ENCODE measurements at regions not wholly inside any gene's neighbourhood (a gene's known extent, or its start where the extent isn't known, plus 50 kb on each side); places are given as distances from the start of the nearest gene placed in this dataset.
"Not testable (repeated sequence)": the region's sequence is repeated elsewhere in the genome, so short reads cannot be mapped to it uniquely, and the experiment has no call there.

DNA sequence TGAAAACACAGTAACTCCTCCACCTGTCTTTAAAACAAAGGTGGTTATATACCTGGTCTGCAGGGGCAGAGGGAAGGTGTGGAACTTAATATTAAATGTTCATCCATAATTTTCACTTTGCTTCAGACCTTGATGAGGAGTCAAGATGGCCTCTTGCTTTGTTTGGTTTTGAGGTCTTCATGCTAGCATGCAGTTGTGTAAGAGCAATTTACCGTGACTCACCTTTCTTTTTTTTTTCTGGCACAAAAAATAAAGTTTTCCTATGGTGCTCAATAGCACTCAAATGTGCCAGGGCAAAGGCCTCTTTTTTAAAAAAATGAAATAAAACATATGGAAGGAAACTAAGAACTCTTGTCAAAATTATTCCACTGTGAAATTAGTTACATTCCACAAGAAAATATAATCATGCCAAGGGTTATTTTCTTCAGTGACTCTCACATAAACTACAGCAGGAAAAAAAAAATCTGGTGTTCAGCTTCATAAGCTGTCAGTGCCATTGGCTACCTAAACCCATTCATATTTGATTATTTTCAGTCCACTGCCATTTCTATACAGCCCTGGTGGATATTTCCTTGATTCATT is 128.2 kb downstream of the SLC7A11 start:
- FAIRE-seq (no peak), DNase-seq (ENCODE audit: insufficient read length, low spot score) (no peak)
- TF ChIP-seq TAF1 (IDR thresholded peaks at IDR 0.05; ENCODE audit: low read depth, low read length), result no peak
- no peak for TF ChIP-seq POLR2AphosphoS5 (IDR thresholded peaks at IDR 0.05; ENCODE audit: low read depth, low read length)
- TF ChIP-seq SPI1 (IDR thresholded peaks at IDR 0.05; ENCODE audit: low read depth, low read length), result no peak
- TF ChIP-seq POLR2A (IDR thresholded peaks at IDR 0.05; ENCODE audit: low read depth, low read length), result no peak
- TF ChIP-seq POU2F2 (IDR thresholded peaks at IDR 0.05; ENCODE audit: low read depth, low read length), result no peak
- TF ChIP-seq PAX5 (IDR thresholded peaks at IDR 0.05; ENCODE audit: insufficient read depth, low read length, severe bottlenecking), result no peak

DNA sequence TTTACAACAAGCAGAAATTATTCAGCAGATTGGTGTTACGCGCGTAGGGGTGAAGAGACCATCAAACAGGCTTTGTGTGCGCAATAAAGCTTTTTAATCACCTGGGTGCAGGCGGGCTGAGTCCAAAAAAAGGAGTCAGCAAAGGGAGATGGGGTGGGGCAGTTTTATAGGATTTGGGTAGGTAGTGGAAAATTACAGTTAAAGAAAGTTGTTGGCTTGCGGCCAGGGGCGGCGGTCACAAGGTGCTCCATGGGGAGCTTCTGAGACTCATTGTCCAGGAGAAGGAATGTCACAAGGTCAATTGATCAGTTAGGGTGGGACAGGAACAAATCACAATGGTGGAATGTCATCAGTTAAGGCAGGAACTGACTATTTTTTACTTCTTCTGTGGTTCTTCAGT is 129.3 kb downstream of the SLC7A11 start:
- not testable (repeated sequence) for FAIRE-seq; DNase-seq (ENCODE audit: insufficient read length, low spot score)

DNA sequence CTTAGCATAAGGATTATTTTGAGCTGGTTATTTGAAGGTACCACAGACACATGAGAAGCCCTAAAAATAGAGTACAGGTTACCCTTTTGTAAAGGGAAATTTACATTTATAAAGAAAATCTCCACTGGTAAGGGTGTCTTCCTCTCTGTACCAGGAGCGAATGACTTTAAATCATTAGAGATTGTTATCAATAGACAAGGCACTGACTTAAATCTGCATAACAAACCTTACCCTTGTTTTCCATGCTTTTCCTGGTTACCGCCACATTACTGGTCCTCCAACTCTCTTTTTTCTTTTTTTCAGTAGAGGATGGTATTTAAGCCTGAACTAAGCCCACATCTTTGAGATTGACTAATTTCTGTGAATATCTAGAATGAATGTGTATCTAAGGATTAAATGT is 129.8 kb downstream of the SLC7A11 start:
- FAIRE-seq, result no peak
- no peak for DNase-seq (ENCODE audit: insufficient read length, low spot score)
- no peak for TF ChIP-seq SPI1 (IDR thresholded peaks at IDR 0.05; ENCODE audit: low read depth, low read length)
- no peak for TF ChIP-seq PAX5 (IDR thresholded peaks at IDR 0.05; ENCODE audit: insufficient read depth, low read length, severe bottlenecking)
- no peak for TF ChIP-seq POLR2AphosphoS5 (IDR thresholded peaks at IDR 0.05; ENCODE audit: low read depth, low read length)
- no peak for TF ChIP-seq POU2F2 (IDR thresholded peaks at IDR 0.05; ENCODE audit: low read depth, low read length)
- TF ChIP-seq POLR2A (IDR thresholded peaks at IDR 0.05; ENCODE audit: low read depth, low read length), result no peak
- TF ChIP-seq TAF1 (IDR thresholded peaks at IDR 0.05; ENCODE audit: low read depth, low read length), result no peak

- no peak for TF ChIP-seq POLR2AphosphoS5 (IDR thresholded peaks at IDR 0.05; ENCODE audit: low read depth, low read length)
- TF ChIP-seq PAX5 (IDR thresholded peaks at IDR 0.05; ENCODE audit: insufficient read depth, low read length, severe bottlenecking), result no peak
- no peak for TF ChIP-seq TAF1 (IDR thresholded peaks at IDR 0.05; ENCODE audit: low read depth, low read length)
- TF ChIP-seq POLR2A (IDR thresholded peaks at IDR 0.05; ENCODE audit: low read depth, low read length), result no peak
- no peak for TF ChIP-seq SPI1 (IDR thresholded peaks at IDR 0.05; ENCODE audit: low read depth, low read length)
- no peak for TF ChIP-seq POU2F2 (IDR thresholded peaks at IDR 0.05; ENCODE audit: low read depth, low read length)
- FAIRE-seq (no peak), DNase-seq (ENCODE audit: insufficient read length, low spot score) (no peak)
These were observed 130.6 kb downstream of the SLC7A11 start for GRCh38 chr4:138111462-138112000.

GRCh38 chr4:138110815-138111214 is 131.3 kb downstream of the SLC7A11 start:
- no peak for DNase-seq (ENCODE audit: insufficient read length, low spot score)
- TF ChIP-seq SPI1 (IDR thresholded peaks at IDR 0.05; ENCODE audit: low read depth, low read length) (peak; percentile 32; the same call in 1 of the 2 replicates), POLR2A (IDR thresholded peaks at IDR 0.05; ENCODE audit: low read depth, low read length) (no peak), PAX5 (IDR thresholded peaks at IDR 0.05; ENCODE audit: insufficient read depth, low read length, severe bottlenecking) (no peak), POLR2AphosphoS5 (IDR thresholded peaks at IDR 0.05; ENCODE audit: low read depth, low read length) (no peak), POU2F2 (IDR thresholded peaks at IDR 0.05; ENCODE audit: low read depth, low read length) (no peak), TAF1 (IDR thresholded peaks at IDR 0.05; ENCODE audit: low read depth, low read length) (no peak)
- FAIRE-seq, result no peak

DNA sequence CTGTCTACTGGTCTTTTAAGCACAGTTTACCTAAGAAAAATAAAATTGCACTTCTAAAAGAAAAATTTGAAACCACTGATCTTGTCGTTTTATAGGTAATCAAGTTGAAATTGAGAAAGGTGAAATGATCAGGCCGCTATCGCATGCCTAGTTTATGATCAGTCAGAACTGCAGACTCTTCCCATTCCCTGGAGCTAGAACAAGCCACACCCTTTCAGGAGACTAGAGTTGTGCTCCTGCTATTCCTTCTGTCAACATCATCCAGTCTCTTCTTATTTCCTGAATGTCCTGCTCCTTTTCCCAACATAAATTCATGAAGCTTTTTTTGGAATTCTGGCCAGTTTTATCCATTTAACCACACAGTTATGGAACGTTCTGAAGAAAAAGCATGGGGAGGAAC is 135.1 kb downstream of the SLC7A11 start:
- DNase-seq (ENCODE audit: insufficient read length, low spot score) (no peak), FAIRE-seq (no peak)
- no peak for TF ChIP-seq POLR2A (IDR thresholded peaks at IDR 0.05; ENCODE audit: low read depth, low read length)
- no peak for TF ChIP-seq POU2F2 (IDR thresholded peaks at IDR 0.05; ENCODE audit: low read depth, low read length)
- no peak for TF ChIP-seq TAF1 (IDR thresholded peaks at IDR 0.05; ENCODE audit: low read depth, low read length)
- no peak for TF ChIP-seq SPI1 (IDR thresholded peaks at IDR 0.05; ENCODE audit: low read depth, low read length)
- TF ChIP-seq PAX5 (IDR thresholded peaks at IDR 0.05; ENCODE audit: insufficient read depth, low read length, severe bottlenecking), result no peak
- no peak for TF ChIP-seq POLR2AphosphoS5 (IDR thresholded peaks at IDR 0.05; ENCODE audit: low read depth, low read length)

- FAIRE-seq, result no peak
- no peak for TF ChIP-seq POU2F2 (IDR thresholded peaks at IDR 0.05; ENCODE audit: low read depth, low read length)
- no peak for TF ChIP-seq POLR2A (IDR thresholded peaks at IDR 0.05; ENCODE audit: low read depth, low read length)
- no peak for TF ChIP-seq PAX5 (IDR thresholded peaks at IDR 0.05; ENCODE audit: insufficient read depth, low read length, severe bottlenecking)
- TF ChIP-seq TAF1 (IDR thresholded peaks at IDR 0.05; ENCODE audit: low read depth, low read length), result no peak
- no peak for TF ChIP-seq SPI1 (IDR thresholded peaks at IDR 0.05; ENCODE audit: low read depth, low read length)
- no peak for TF ChIP-seq POLR2AphosphoS5 (IDR thresholded peaks at IDR 0.05; ENCODE audit: low read depth, low read length)
- no peak for DNase-seq (ENCODE audit: insufficient read length, low spot score)
These were observed 136.8 kb downstream of the SLC7A11 start for GRCh38 chr4:138105331-138105730.

DNA sequence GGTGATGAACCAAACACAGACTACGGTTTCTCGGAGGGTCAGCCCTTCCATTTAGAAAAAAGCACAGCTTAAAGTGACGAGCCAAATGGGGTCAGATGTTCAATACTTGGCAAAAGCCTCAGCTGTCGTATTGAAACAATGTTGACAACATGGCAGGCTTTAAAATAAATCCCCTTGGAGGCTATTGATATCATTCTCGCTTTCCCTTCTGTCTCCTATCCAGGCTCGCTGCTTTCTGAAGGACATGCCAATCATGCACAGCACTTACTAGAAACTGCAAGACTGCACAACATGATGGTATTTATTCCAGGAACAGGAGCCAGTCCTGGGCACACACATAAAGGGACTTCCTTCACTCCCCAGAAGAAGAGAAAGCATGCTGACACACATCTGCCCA is 137.9 kb downstream of the SLC7A11 start:
- no peak for DNase-seq (ENCODE audit: insufficient read length, low spot score)
- TF ChIP-seq POLR2A (IDR thresholded peaks at IDR 0.05; ENCODE audit: low read depth, low read length) (no peak), TAF1 (IDR thresholded peaks at IDR 0.05; ENCODE audit: low read depth, low read length) (no peak), PAX5 (IDR thresholded peaks at IDR 0.05; ENCODE audit: insufficient read depth, low read length, severe bottlenecking) (no peak), POU2F2 (IDR thresholded peaks at IDR 0.05; ENCODE audit: low read depth, low read length) (no peak), POLR2AphosphoS5 (IDR thresholded peaks at IDR 0.05; ENCODE audit: low read depth, low read length) (no peak), SPI1 (IDR thresholded peaks at IDR 0.05; ENCODE audit: low read depth, low read length) (no peak)
- FAIRE-seq, result no peak

DNA sequence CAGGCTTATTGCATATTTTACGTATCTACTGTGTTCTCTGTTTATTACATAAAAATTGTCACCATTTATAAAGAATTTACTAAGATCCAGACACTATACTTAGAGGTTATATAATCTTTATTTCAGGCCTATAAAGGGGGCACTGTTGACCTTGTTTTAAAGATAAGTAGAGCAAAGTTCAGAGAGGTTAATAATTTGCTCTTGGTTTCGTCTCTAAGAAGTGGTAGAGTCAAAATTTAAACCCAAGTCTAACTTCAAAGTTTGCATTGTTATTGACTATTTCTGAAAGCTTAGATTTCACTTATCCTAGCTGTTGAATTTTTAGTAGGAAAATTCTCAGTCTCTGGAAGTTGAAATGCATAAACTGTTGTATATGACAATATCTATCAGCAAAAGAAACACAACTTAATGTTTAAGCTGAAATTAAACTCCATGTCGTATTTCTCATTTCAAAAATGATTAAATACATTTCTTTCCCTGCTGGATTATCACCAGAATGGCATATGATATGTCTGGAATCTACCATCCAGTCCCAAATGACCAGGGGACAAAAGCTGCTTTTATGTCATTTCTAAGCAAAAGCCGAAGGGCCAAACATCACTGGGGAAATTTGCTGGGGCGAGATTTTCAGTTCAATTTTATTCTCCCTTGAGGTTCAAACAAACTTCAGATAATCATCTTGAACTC is 138.4 kb downstream of the SLC7A11 start:
- no peak for TF ChIP-seq POU2F2 (IDR thresholded peaks at IDR 0.05; ENCODE audit: low read depth, low read length)
- TF ChIP-seq POLR2AphosphoS5 (IDR thresholded peaks at IDR 0.05; ENCODE audit: low read depth, low read length), result no peak
- no peak for TF ChIP-seq POLR2A (IDR thresholded peaks at IDR 0.05; ENCODE audit: low read depth, low read length)
- TF ChIP-seq PAX5 (IDR thresholded peaks at IDR 0.05; ENCODE audit: insufficient read depth, low read length, severe bottlenecking), result no peak
- TF ChIP-seq TAF1 (IDR thresholded peaks at IDR 0.05; ENCODE audit: low read depth, low read length), result no peak
- TF ChIP-seq SPI1 (IDR thresholded peaks at IDR 0.05; ENCODE audit: low read depth, low read length), result no peak
- FAIRE-seq (no peak), DNase-seq (ENCODE audit: insufficient read length, low spot score) (no peak)

Measured in GM12891 (cell line).